ENCODE measurements at regions not wholly inside any gene's neighbourhood (a gene's known extent, or its start where the extent isn't known, plus 50 kb on each side); places are given as distances from the start of the nearest gene placed in this dataset.
"Not testable (repeated sequence)": the region's sequence is repeated elsewhere in the genome, so short reads cannot be mapped to it uniquely, and the experiment has no call there.

DNA sequence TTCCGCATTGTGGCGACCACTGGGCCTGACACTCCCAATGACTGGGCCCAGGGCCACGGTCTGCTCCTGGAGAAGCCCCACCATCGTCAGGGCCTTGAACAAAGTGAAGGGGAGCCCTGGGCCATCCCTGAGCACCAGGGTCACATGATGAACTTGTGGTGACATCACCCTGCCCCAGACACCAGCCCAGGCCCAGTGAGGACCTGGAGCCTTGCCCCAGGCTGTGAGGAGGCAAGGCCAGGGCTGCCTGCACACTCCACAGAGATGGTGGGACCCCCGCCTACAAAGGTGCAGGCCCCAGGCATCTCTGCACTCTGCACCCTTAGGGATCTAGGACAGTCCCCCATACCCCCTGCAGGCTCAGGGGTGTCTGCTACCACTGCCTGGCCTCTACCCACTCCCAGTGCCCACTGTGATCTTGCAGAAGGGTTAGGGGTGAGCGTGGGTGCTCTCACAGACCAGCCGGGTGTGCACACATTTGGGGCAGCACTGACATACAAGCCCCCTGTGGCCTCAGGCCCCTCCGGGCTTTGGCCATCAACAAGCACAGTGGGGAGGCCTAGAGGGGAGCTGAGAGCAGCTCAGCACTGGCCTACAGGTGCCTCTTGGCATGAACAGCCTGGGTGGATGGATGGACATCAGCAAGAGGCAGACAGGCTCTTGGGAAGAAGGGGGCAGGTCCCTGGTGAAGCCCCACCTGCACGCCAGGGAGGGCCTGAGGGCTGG is 624.0 kb upstream of the LRRTM4 start:
- Histone ChIP-seq H3K36me3 (ENCODE audit: control insufficient read depth in 4 of 4, insufficient read depth in 4 of 4, low read length in 4 of 4) (no peaks in the 10 kb centered on the region), H3K27me3 (ENCODE audit: control insufficient read depth in 3 of 3, insufficient read depth in 3 of 3, low read length in 2 of 3) (no peaks in the 10 kb centered on the region), H3K4me1 (ENCODE audit: control insufficient read depth in 5 of 5, insufficient read depth in 5 of 5, low read length in 5 of 5) (no peaks in the 10 kb centered on the region), H3K9me3 (ENCODE audit: control insufficient read depth in 4 of 4, insufficient read depth in 3 of 4, low read length in 3 of 4) (no peaks in the 10 kb centered on the region), H3K9ac (ENCODE audit: insufficient read depth in 1 of 2, low read length in 2 of 2) (no peak overlapping the region), H3K27ac (ENCODE audit: low read depth in 1 of 2, low read length in 1 of 2) (no peak overlapping the region), H3K4me3 (no peak overlapping the region)
- WGBS, 2 donors, result 89 to 94% methylated on average over 9 of the region's 9 CpGs
- DNase-seq (no peak), ATAC-seq (ENCODE audit: insufficient read depth, low FRiP score) (no peak)
- no peak for TF ChIP-seq CTCF (IDR thresholded peaks at IDR 0.05; ENCODE audit: control extremely low read depth, extremely low read depth)

DNA sequence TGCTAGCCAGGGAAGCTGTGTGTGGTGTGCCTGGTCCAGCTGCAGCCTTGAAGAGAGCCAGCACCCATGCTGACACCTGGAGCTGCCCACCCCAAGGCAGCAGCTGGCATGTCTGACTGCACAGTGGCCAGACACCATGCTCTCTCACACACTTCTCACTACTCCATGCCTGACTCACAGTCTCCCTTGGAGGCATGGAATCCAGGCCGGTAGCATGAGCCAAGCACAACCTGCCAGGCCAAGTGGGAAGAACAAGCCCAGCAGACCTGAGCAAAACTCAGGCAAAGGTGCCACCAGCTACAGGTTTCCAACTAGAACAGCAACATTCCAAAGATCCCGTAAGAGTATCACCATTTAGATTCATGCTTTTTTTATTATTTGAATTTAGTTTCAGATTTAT is 625.3 kb upstream of the LRRTM4 start:
- WGBS, 2 donors, result 71 to 77% methylated on average over 2 of the region's 2 CpGs
- Histone ChIP-seq H3K27me3 (ENCODE audit: control insufficient read depth in 3 of 3, insufficient read depth in 3 of 3, low read length in 2 of 3) (no peaks in the 10 kb centered on the region), H3K4me3 (no peak overlapping the region), H3K9ac (ENCODE audit: insufficient read depth in 1 of 2, low read length in 2 of 2) (no peak overlapping the region), H3K4me1 (ENCODE audit: control insufficient read depth in 5 of 5, insufficient read depth in 5 of 5, low read length in 5 of 5) (no peaks in the 10 kb centered on the region), H3K36me3 (ENCODE audit: control insufficient read depth in 4 of 4, insufficient read depth in 4 of 4, low read length in 4 of 4) (no peaks in the 10 kb centered on the region), H3K9me3 (ENCODE audit: control insufficient read depth in 4 of 4, insufficient read depth in 3 of 4, low read length in 3 of 4) (no peaks in the 10 kb centered on the region), H3K27ac (ENCODE audit: low read depth in 1 of 2, low read length in 1 of 2) (no peak overlapping the region)
- no peak for DNase-seq
- TF ChIP-seq CTCF (IDR thresholded peaks at IDR 0.05; ENCODE audit: control extremely low read depth, extremely low read depth), result no peak
- no peak for ATAC-seq (ENCODE audit: insufficient read depth, low FRiP score)

DNA sequence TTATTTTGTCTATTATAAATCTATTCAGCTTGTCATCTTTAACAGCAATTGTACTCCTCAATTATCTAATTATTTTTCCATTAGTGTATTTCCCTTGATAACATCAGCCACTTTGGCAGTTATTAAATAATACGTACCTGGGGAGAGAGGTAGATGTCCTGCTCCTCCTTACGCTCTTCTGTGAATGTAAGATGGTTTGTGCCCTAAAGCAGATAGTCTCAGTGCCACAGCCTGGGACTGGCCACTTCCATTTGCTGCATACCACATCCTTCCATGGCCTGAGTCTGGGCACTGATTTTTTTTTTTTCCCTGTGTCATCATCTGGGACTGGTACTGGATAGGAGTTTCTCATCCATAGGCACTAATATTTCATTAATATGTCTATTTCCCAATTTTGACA is 632.4 kb upstream of the LRRTM4 start:
- Histone ChIP-seq H3K4me1 (ENCODE audit: control insufficient read depth in 5 of 5, insufficient read depth in 5 of 5, low read length in 5 of 5) (no peaks in the 10 kb centered on the region), H3K9me3 (ENCODE audit: control insufficient read depth in 4 of 4, insufficient read depth in 3 of 4, low read length in 3 of 4) (no peaks in the 10 kb centered on the region), H3K36me3 (ENCODE audit: control insufficient read depth in 4 of 4, insufficient read depth in 4 of 4, low read length in 4 of 4) (no peaks in the 10 kb centered on the region), H3K27me3 (ENCODE audit: control insufficient read depth in 3 of 3, insufficient read depth in 3 of 3, low read length in 2 of 3) (no peaks in the 10 kb centered on the region), H3K9ac (ENCODE audit: insufficient read depth in 1 of 2, low read length in 2 of 2) (no peak overlapping the region), H3K27ac (ENCODE audit: low read depth in 1 of 2, low read length in 1 of 2) (no peak overlapping the region), H3K4me3 (no peak overlapping the region)
- ATAC-seq (ENCODE audit: insufficient read depth, low FRiP score) (no peak), DNase-seq (no peak)
- 68 to 89% methylated on average over 2 of the region's 2 CpGs for WGBS, 2 donors
- TF ChIP-seq CTCF (IDR thresholded peaks at IDR 0.05; ENCODE audit: control extremely low read depth, extremely low read depth), result no peak

DNA sequence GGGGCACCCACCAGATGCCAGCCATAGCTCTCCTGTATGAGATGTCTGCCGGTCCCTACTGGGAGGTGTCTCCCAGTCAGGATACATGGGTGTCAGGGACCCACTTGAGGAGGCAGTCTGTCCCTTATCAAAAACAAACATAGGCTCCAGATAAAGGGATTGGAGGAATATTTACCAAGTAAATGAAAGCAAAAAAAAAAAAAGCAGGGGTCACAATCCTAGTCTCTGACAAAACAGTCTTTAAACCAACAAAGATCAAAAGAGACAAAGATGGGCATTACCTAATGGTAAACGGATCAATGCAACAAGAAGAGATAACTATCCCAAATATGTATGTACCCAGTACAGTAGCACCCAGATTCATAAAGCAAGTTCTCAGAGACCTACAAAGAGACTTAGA is 640.0 kb upstream of the LRRTM4 start:
- TF ChIP-seq CTCF (IDR thresholded peaks at IDR 0.05; ENCODE audit: control extremely low read depth, extremely low read depth), result no peak
- H3K27me3 ChIP-seq (ENCODE audit: control insufficient read depth in 3 of 3, insufficient read depth in 3 of 3, low read length in 2 of 3), result no peaks in the 10 kb centered on the region
- ATAC-seq (ENCODE audit: insufficient read depth, low FRiP score), result no peak
- no peak overlapping the region for H3K27ac ChIP-seq (ENCODE audit: low read depth in 1 of 2, low read length in 1 of 2)
- H3K9me3 ChIP-seq (ENCODE audit: control insufficient read depth in 4 of 4, insufficient read depth in 3 of 4, low read length in 3 of 4), result no peaks in the 10 kb centered on the region
- no peak for DNase-seq
- no peak overlapping the region for H3K9ac ChIP-seq (ENCODE audit: insufficient read depth in 1 of 2, low read length in 2 of 2)
- no peak overlapping the region for H3K4me3 ChIP-seq
- H3K4me1 ChIP-seq (ENCODE audit: control insufficient read depth in 5 of 5, insufficient read depth in 5 of 5, low read length in 5 of 5), result no peaks in the 10 kb centered on the region
- H3K36me3 ChIP-seq (ENCODE audit: control insufficient read depth in 4 of 4, insufficient read depth in 4 of 4, low read length in 4 of 4), result no peaks in the 10 kb centered on the region
- WGBS, 2 donors, result 69 to 81% methylated on average over 2 of the region's 2 CpGs

GRCh38 chr2:78172157-78172556 is 650.0 kb upstream of the LRRTM4 start:
- H3K36me3 ChIP-seq (ENCODE audit: control insufficient read depth in 4 of 4, insufficient read depth in 4 of 4, low read length in 4 of 4); H3K4me1 ChIP-seq (ENCODE audit: control insufficient read depth in 5 of 5, insufficient read depth in 5 of 5, low read length in 5 of 5); DNase-seq; ATAC-seq (ENCODE audit: insufficient read depth, low FRiP score); H3K9ac ChIP-seq (ENCODE audit: insufficient read depth in 1 of 2, low read length in 2 of 2); H3K27ac ChIP-seq (ENCODE audit: low read depth in 1 of 2, low read length in 1 of 2); H3K4me3 ChIP-seq; H3K9me3 ChIP-seq (ENCODE audit: control insufficient read depth in 4 of 4, insufficient read depth in 3 of 4, low read length in 3 of 4); H3K27me3 ChIP-seq (ENCODE audit: control insufficient read depth in 3 of 3, insufficient read depth in 3 of 3, low read length in 2 of 3): not testable (repeated sequence)
- 92 to 93% methylated on average over 9 of the region's 9 CpGs for WGBS, 2 donors

All from lung (tissue), 11 donors.